Lower lobe of right lung (tissue), 2 donors: ENCODE measurements at regions not wholly inside any gene's neighbourhood (a gene's known extent, or its start where the extent isn't known, plus 50 kb on each side); places are given as distances from the start of the nearest gene placed in this dataset.

Experiments used
- ATAC-seq, 2 donors: fragments of 200-7000 bp; cut with Tn5 transposase; one replicate each; pipeline ENCODE4 v1.9.1; 2020 to 2022; ENCODE audit warnings: mild to moderate bottlenecking in 2 of 2, moderate library complexity in 2 of 2
- DNase-seq: peaks from one replicate; pipeline ENCODE4 v3.0.0-alpha.2; 2020
- H3K27ac ChIP-seq: fragments of 200-600 bp; one replicate; pipeline ENCODE4 v1.8.0; 2022
- H3K27me3 ChIP-seq: fragments of 200-600 bp; one replicate; pipeline ENCODE4 v1.8.0; 2022; ENCODE audit warnings: low read depth
- H3K36me3 ChIP-seq: fragments of 200-600 bp; one replicate; pipeline ENCODE4 v1.8.0; 2022; ENCODE audit warnings: mild to moderate bottlenecking
- H3K4me1 ChIP-seq: fragments of 200-600 bp; one replicate; pipeline ENCODE4 v1.8.0; 2022
- H3K4me3 ChIP-seq: fragments of 200-600 bp; one replicate; pipeline ENCODE4 v1.8.0; 2022; ENCODE audit warnings: mild to moderate bottlenecking
- H3K9me3 ChIP-seq: fragments of 200-600 bp; one replicate; pipeline ENCODE4 v1.8.0; 2022
- CTCF ChIP-seq: fragments of 200-600 bp; IDR thresholded peaks from one replicate; pipeline ENCODE4 v1.8.0; 2022; ENCODE audit warnings: antibody characterized with exemption, mild to moderate bottlenecking
- intact Hi-C: fragments of 100-400 bp; cut with DNase I; formaldehyde crosslinking; loops from one replicate; pipeline ENCODE4 v1.11.0; 2022
- donor health status: DM: no; HTN: yes; CAD: no; lungs with severe emphysema.

GRCh38 chr1:178577882-178578281 lies 65.0 kb downstream of the TEX35 start:
- no peak overlapping the region for H3K27ac ChIP-seq
- H3K4me1 ChIP-seq: no peaks in the 10 kb centered on the region
- no peak for ATAC-seq
- no peaks in the 10 kb centered on the region for H3K36me3 ChIP-seq
- no peaks in the 10 kb centered on the region for H3K27me3 ChIP-seq
- no peaks in the 10 kb centered on the region for H3K9me3 ChIP-seq
- no peak overlapping the region for H3K4me3 ChIP-seq
- intact Hi-C loops: no loop called here
- DNase-seq: no peak
- no peak for TF ChIP-seq CTCF

- TF ChIP-seq CTCF: no peak
Observed at GRCh38 chr1:178578541-178578940, 65.6 kb downstream of the TEX35 start.

GRCh38 chr1:178579095-178579494 lies 66.2 kb downstream of the TEX35 start:
- H3K9me3 ChIP-seq: no peaks in the 10 kb centered on the region
- DNase-seq: no peak
- no peaks in the 10 kb centered on the region for H3K36me3 ChIP-seq
- H3K27me3 ChIP-seq: no peaks in the 10 kb centered on the region
- H3K4me3 ChIP-seq: no peak overlapping the region
- H3K27ac ChIP-seq: no peak overlapping the region
- intact Hi-C loops: no loop called here
- no peaks in the 10 kb centered on the region for H3K4me1 ChIP-seq
- no peak for ATAC-seq
- TF ChIP-seq CTCF: no peak

More at GRCh38 chr1:178578541-178578940, 65.6 kb downstream of the TEX35 start:
- no peaks in the 10 kb centered on the region for H3K27me3 ChIP-seq
- H3K4me3 ChIP-seq: no peak overlapping the region
- no peak for ATAC-seq
- H3K4me1 ChIP-seq: no peaks in the 10 kb centered on the region
- H3K27ac ChIP-seq: no peak overlapping the region
- no peak for DNase-seq
- no peaks in the 10 kb centered on the region for H3K9me3 ChIP-seq
- H3K36me3 ChIP-seq: no peaks in the 10 kb centered on the region
- intact Hi-C loops: no loop called here

- Histone ChIP-seq H3K27ac (no peak overlapping the region), H3K9me3 (no peaks in the 10 kb centered on the region), H3K4me3 (no peak overlapping the region), H3K36me3 (no peaks in the 10 kb centered on the region), H3K4me1 (no peaks in the 10 kb centered on the region), H3K27me3 (no peaks in the 10 kb centered on the region)
- intact Hi-C loops: no loop called here
- no peak for ATAC-seq
- no peak for DNase-seq
- TF ChIP-seq CTCF: no peak
Observed at GRCh38 chr1:178579562-178579961, 66.7 kb downstream of the TEX35 start.

GRCh38 chr1:178580096-178580495 lies 67.2 kb downstream of the TEX35 start:
- TF ChIP-seq CTCF: no peak
- Histone ChIP-seq H3K9me3 (no peaks in the 10 kb centered on the region), H3K4me1 (no peaks in the 10 kb centered on the region), H3K27ac (no peak overlapping the region), H3K4me3 (no peak overlapping the region), H3K27me3 (no peaks in the 10 kb centered on the region), H3K36me3 (no peaks in the 10 kb centered on the region)
- no peak for ATAC-seq
- DNase-seq: no peak
- intact Hi-C loops: no loop called here

GRCh38 chr1:178580876-178581275 lies 68.0 kb downstream of the TEX35 start:
- intact Hi-C loops: no loop called here
- ATAC-seq: no peak
- Histone ChIP-seq H3K27ac (no peak overlapping the region), H3K27me3 (no peaks in the 10 kb centered on the region), H3K9me3 (no peaks in the 10 kb centered on the region), H3K36me3 (no peaks in the 10 kb centered on the region), H3K4me1 (no peaks in the 10 kb centered on the region), H3K4me3 (no peak overlapping the region)
- no peak for TF ChIP-seq CTCF
- no peak for DNase-seq
